A673 (cell line): ENCODE measurements at regions not wholly inside any gene's neighbourhood (a gene's known extent, or its start where the extent isn't known, plus 50 kb on each side); places are given as distances from the start of the nearest gene placed in this dataset.

Experiments used
- CTCF ChIP-seq: fragments of 300-800, 200-600 bp; sonication (generic); conservative IDR thresholded peaks from 2 replicates; pipeline ENCODE4 v1.5.1; 2017; ENCODE audit warnings: low read depth, mild to moderate bottlenecking, antibody characterized with exemption, low read length, moderate library complexity, mixed read lengths
- EZH2 ChIP-seq: fragments of 200-600 bp; sonication (generic); IDR thresholded peaks from 2 replicates; pipeline ENCODE4 v1.6.1; 2017; ENCODE audit warnings: borderline replicate concordance, low read depth, mild to moderate bottlenecking, mixed read lengths, antibody characterized with exemption, low read length; ENCODE audit not compliant: poor library complexity, severe bottlenecking

- no peak for TF ChIP-seq CTCF
- no peak for TF ChIP-seq EZH2
These were observed 52.1 kb upstream of the COPS8 start for GRCh38 chr2:237033536-237034060.
